ENCODE measurements at regions not wholly inside any gene's neighbourhood (a gene's known extent, or its start where the extent isn't known, plus 50 kb on each side); places are given as distances from the start of the nearest gene placed in this dataset.

DNA sequence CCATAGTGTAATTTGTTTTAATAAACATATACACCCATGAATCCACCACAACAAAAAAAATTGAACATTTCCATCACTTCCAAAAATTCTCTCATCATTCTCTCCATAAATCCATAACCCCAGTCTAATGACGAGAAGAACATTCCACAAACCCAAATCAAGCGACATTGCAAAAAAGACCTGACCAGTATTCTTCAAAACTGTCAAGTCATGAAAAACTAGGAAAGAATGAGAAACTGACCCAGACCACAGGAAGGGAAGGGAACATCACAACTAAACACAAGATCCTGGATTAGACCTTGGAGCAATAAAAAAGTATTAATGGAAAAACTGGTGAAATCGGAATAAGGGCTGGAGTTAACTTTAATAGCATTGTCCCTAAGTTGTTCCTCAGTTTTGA is 141.3 kb upstream of the SLC35G4 start:
- POLR2A ChIA-PET = no interaction called here
- no peaks in the 10 kb centered on the region for H3K9me3 ChIP-seq
- no peak overlapping the region for H3K27ac ChIP-seq (ENCODE audit: low read depth in 2 of 2, low read length in 1 of 2)
- H3K36me3 ChIP-seq (replicated peaks in 1 of 2; ENCODE audit: control insufficient read depth in 1 of 2, insufficient read depth in 2 of 2, low read length in 1 of 2) = no peaks in the 10 kb centered on the region
- WGBS (ENCODE audit: low lambda C conversion rate) = 10% methylated on average over 3 of the region's 3 CpGs
- no peaks in the 10 kb centered on the region for H3K4me1 ChIP-seq (ENCODE audit: control insufficient read depth in 1 of 2, insufficient read depth in 2 of 2, low read depth in 1 of 2, low read length in 1 of 2)
- H3K4me3 ChIP-seq (ENCODE audit: low read depth in 2 of 2, low read length in 1 of 2) = no peak overlapping the region
- no peak for DNase-seq
- TF ChIP-seq CHD2 (IDR thresholded peaks at IDR 0.05; ENCODE audit: low read length, partially characterized antibody) = no peak
- no peak for TF ChIP-seq SIN3A (IDR thresholded peaks at IDR 0.05; ENCODE audit: borderline replicate concordance, low read depth, low read length)
- TF ChIP-seq, protein P1, sequence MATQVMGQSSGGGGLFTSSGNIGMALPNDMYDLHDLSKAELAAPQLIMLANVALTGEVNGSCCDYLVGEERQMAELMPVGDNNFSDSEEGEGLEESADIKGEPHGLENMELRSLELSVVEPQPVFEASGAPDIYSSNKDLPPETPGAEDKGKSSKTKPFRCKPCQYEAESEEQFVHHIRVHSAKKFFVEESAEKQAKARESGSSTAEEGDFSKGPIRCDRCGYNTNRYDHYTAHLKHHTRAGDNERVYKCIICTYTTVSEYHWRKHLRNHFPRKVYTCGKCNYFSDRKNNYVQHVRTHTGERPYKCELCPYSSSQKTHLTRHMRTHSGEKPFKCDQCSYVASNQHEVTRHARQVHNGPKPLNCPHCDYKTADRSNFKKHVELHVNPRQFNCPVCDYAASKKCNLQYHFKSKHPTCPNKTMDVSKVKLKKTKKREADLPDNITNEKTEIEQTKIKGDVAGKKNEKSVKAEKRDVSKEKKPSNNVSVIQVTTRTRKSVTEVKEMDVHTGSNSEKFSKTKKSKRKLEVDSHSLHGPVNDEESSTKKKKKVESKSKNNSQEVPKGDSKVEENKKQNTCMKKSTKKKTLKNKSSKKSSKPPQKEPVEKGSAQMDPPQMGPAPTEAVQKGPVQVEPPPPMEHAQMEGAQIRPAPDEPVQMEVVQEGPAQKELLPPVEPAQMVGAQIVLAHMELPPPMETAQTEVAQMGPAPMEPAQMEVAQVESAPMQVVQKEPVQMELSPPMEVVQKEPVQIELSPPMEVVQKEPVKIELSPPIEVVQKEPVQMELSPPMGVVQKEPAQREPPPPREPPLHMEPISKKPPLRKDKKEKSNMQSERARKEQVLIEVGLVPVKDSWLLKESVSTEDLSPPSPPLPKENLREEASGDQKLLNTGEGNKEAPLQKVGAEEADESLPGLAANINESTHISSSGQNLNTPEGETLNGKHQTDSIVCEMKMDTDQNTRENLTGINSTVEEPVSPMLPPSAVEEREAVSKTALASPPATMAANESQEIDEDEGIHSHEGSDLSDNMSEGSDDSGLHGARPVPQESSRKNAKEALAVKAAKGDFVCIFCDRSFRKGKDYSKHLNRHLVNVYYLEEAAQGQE (IDR thresholded peaks at IDR 0.05; ENCODE audit: low read depth, low read length) = no peak
- TF ChIP-seq NFIC (IDR thresholded peaks at IDR 0.05; ENCODE audit: borderline replicate concordance) = no peak
- TF ChIP-seq, protein P2, sequence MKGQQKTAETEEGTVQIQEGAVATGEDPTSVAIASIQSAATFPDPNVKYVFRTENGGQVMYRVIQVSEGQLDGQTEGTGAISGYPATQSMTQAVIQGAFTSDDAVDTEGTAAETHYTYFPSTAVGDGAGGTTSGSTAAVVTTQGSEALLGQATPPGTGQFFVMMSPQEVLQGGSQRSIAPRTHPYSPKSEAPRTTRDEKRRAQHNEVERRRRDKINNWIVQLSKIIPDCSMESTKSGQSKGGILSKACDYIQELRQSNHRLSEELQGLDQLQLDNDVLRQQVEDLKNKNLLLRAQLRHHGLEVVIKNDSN (IDR thresholded peaks at IDR 0.05; ENCODE audit: borderline replicate concordance, low read depth) = no peak
- no peaks in the 10 kb centered on the region for H3K9me2 ChIP-seq
- H3F3A ChIP-seq (replicated peaks; ENCODE audit: insufficient read depth) = no peaks in the 10 kb centered on the region
- H4K20me1 ChIP-seq (ENCODE audit: insufficient read depth) = no peaks in the 10 kb centered on the region
- no peak overlapping the region for H2AFZ ChIP-seq (ENCODE audit: low read depth)
- H3K27me3 ChIP-seq (ENCODE audit: insufficient read depth) = no peaks in the 10 kb centered on the region; the same call in 1 of the 2 replicates
- no peak overlapping the region for H3K4me2 ChIP-seq
- no peak overlapping the region for H3K9ac ChIP-seq
- H3K79me2 ChIP-seq (ENCODE audit: insufficient read depth) = no peaks in the 10 kb centered on the region
- CTCF ChIA-PET = no interaction called here

DNA sequence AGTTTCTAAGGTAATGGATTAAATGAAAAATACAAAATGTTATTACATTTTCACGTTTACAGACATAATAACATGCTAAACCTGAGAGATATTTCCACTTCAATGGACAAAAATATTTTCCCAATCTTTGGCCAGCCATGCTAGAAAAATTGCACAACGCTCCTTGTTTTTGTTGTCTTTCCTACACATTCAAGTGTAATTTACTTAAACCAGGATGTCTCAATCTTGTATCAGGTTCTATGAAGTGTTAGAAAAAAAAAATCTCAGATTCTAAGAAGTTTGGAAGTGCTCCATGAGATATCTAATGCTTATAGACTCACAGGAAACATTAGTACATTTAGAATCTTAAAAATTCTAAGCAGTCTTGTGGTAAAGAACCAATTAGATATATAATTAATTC is 141.8 kb upstream of the SLC35G4 start:
- POLR2A ChIA-PET = no interaction called here
- DNase-seq = no peak
- no peaks in the 10 kb centered on the region for H3K9me3 ChIP-seq
- H3K79me2 ChIP-seq (ENCODE audit: insufficient read depth) = no peaks in the 10 kb centered on the region
- H3K4me1 ChIP-seq (ENCODE audit: control insufficient read depth in 1 of 2, insufficient read depth in 2 of 2, low read depth in 1 of 2, low read length in 1 of 2) = no peaks in the 10 kb centered on the region
- CTCF ChIA-PET = interaction anchor here (1.0 kb wide), 1 partner anchor 616 kb away, joined by 3 read pairs; no protein-coding TSS in a partner anchor
- H3K36me3 ChIP-seq (replicated peaks in 1 of 2; ENCODE audit: control insufficient read depth in 1 of 2, insufficient read depth in 2 of 2, low read length in 1 of 2) = no peaks in the 10 kb centered on the region
- H3F3A ChIP-seq (replicated peaks; ENCODE audit: insufficient read depth) = no peaks in the 10 kb centered on the region
- TF ChIP-seq NFIC (IDR thresholded peaks at IDR 0.05; ENCODE audit: borderline replicate concordance) (no peak), TAF1 (IDR thresholded peaks at IDR 0.05; ENCODE audit: borderline replicate concordance, low read depth, low read length) (no peak), FOXJ3 (CRISPR knock-in tag; IDR thresholded peaks at IDR 0.05) (no peak), CHD2 (IDR thresholded peaks at IDR 0.05; ENCODE audit: low read length, partially characterized antibody) (no peak), TEAD4 (IDR thresholded peaks at IDR 0.05; ENCODE audit: borderline replicate concordance, insufficient read depth) (no peak), YY1 (IDR thresholded peaks at IDR 0.05; ENCODE audit: low read depth) (no peak), TCF12 (IDR thresholded peaks at IDR 0.05) (no peak)
- TF ChIP-seq, protein P3, sequence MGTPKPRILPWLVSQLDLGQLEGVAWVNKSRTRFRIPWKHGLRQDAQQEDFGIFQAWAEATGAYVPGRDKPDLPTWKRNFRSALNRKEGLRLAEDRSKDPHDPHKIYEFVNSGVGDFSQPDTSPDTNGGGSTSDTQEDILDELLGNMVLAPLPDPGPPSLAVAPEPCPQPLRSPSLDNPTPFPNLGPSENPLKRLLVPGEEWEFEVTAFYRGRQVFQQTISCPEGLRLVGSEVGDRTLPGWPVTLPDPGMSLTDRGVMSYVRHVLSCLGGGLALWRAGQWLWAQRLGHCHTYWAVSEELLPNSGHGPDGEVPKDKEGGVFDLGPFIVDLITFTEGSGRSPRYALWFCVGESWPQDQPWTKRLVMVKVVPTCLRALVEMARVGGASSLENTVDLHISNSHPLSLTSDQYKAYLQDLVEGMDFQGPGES (IDR thresholded peaks at IDR 0.05; ENCODE audit: low read depth, low read length) = no peak
- TF ChIP-seq, protein P4, sequence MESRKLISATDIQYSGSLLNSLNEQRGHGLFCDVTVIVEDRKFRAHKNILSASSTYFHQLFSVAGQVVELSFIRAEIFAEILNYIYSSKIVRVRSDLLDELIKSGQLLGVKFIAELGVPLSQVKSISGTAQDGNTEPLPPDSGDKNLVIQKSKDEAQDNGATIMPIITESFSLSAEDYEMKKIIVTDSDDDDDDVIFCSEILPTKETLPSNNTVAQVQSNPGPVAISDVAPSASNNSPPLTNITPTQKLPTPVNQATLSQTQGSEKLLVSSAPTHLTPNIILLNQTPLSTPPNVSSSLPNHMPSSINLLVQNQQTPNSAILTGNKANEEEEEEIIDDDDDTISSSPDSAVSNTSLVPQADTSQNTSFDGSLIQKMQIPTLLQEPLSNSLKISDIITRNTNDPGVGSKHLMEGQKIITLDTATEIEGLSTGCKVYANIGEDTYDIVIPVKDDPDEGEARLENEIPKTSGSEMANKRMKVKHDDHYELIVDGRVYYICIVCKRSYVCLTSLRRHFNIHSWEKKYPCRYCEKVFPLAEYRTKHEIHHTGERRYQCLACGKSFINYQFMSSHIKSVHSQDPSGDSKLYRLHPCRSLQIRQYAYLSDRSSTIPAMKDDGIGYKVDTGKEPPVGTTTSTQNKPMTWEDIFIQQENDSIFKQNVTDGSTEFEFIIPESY (IDR thresholded peaks at IDR 0.05; ENCODE audit: borderline replicate concordance, low read depth) = no peak
- TF ChIP-seq, protein P5, sequence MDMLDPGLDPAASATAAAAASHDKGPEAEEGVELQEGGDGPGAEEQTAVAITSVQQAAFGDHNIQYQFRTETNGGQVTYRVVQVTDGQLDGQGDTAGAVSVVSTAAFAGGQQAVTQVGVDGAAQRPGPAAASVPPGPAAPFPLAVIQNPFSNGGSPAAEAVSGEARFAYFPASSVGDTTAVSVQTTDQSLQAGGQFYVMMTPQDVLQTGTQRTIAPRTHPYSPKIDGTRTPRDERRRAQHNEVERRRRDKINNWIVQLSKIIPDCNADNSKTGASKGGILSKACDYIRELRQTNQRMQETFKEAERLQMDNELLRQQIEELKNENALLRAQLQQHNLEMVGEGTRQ (IDR thresholded peaks at IDR 0.05; ENCODE audit: borderline replicate concordance, low read depth, low read length) = no peak
- TF ChIP-seq, protein P2 (IDR thresholded peaks at IDR 0.05; ENCODE audit: borderline replicate concordance, low read depth) = no peak
- no peak overlapping the region for H3K9ac ChIP-seq
- H3K9me2 ChIP-seq = no peaks in the 10 kb centered on the region
- WGBS (ENCODE audit: low lambda C conversion rate) = 3% methylated on average over 2 of the region's 2 CpGs
- H2AFZ ChIP-seq (ENCODE audit: low read depth) = no peak overlapping the region
- no peak overlapping the region for H3K4me2 ChIP-seq
- no peak overlapping the region for H3K27ac ChIP-seq (ENCODE audit: low read depth in 2 of 2, low read length in 1 of 2)
- H4K20me1 ChIP-seq (ENCODE audit: insufficient read depth) = no peaks in the 10 kb centered on the region
- H3K4me3 ChIP-seq (ENCODE audit: low read depth in 2 of 2, low read length in 1 of 2) = no peak overlapping the region
- no peaks in the 10 kb centered on the region; the same call in 1 of the 2 replicates for H3K27me3 ChIP-seq (ENCODE audit: insufficient read depth)
